OCI-LY1 (cell line): ENCODE measurements at regions not wholly inside any gene's neighbourhood (a gene's known extent, or its start where the extent isn't known, plus 50 kb on each side); places are given as distances from the start of the nearest gene placed in this dataset.

Source experiments
- EZH2 ChIP-seq: fragments of 200-600 bp; sonication (generic), shearing (Covaris generic); IDR thresholded peaks from 2 replicates; pipeline ENCODE4 v1.8.0; 2017; ENCODE audit warnings: borderline replicate concordance, mixed run types, mild to moderate bottlenecking, antibody characterized with exemption, low read length, moderate library complexity, mixed read lengths
- TF ChIP-seq, protein P1 (sequence below): fragments of 200-600 bp; sonication (generic), shearing (Covaris generic); IDR thresholded peaks from 2 replicates; pipeline ENCODE4 v1.5.1; 2017; ENCODE audit warnings: mild to moderate bottlenecking, antibody characterized with exemption, low read length, moderate library complexity, mixed read lengths

GRCh38 chr13:29918845-29919244, 68.4 kb upstream of the UBL3 start:
- TF ChIP-seq, protein P1, sequence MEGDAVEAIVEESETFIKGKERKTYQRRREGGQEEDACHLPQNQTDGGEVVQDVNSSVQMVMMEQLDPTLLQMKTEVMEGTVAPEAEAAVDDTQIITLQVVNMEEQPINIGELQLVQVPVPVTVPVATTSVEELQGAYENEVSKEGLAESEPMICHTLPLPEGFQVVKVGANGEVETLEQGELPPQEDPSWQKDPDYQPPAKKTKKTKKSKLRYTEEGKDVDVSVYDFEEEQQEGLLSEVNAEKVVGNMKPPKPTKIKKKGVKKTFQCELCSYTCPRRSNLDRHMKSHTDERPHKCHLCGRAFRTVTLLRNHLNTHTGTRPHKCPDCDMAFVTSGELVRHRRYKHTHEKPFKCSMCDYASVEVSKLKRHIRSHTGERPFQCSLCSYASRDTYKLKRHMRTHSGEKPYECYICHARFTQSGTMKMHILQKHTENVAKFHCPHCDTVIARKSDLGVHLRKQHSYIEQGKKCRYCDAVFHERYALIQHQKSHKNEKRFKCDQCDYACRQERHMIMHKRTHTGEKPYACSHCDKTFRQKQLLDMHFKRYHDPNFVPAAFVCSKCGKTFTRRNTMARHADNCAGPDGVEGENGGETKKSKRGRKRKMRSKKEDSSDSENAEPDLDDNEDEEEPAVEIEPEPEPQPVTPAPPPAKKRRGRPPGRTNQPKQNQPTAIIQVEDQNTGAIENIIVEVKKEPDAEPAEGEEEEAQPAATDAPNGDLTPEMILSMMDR = no peak
- TF ChIP-seq EZH2 = no peak
